ENCODE measurements at regions not wholly inside any gene's neighbourhood (a gene's known extent, or its start where the extent isn't known, plus 50 kb on each side); places are given as distances from the start of the nearest gene placed in this dataset.
A peak's percentile ranks its signal among the peaks of the same experiment; 100 is the strongest.

DNA sequence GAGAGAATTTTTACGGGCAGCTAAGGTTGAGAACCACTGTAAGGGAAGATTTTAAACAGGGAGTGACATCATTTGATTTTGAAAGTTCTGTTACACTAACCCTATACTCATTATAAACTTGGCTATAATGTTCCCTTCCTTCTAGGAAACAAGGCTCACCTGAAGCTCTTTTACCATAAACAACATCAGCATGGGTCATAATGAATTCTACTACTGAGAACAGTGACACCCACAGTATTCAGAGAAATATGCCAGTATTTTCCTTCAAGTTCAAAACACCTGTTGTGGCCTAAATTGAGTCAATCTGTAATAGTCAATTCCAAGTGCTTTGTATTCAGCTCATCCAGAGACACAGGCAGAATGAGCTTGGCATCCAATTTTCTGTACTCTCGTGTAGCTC lies 175.3 kb upstream of the STT3B start:
- no peak for DNase-seq

DNA sequence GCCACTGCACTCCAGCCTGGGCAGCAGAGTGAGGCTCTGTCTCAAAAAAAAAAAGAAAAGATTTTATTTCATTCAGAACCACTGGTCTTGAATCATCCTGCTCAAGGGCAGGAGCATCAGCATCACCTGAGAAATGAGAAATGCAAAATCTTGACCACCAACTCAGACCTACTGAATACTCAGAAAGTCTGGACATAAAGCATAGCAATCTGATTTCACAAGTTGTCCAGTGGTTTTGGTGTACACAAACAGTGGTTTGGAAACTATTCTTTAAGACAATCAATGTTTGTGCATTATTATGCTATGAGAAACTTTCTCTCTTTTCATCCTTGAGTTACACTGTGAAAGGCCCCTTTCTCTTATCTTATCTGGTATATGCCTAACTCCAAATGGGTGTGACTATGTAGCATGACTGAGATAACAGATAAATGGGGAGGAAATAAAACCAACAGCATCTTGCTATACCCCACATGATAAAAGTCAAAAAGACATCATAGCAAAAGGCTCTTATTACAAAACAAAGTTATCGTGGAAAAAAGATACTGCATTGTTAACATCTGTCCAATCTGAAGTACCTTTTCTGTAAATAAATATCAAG lies 174.2 kb upstream of the STT3B start:
- no peak for DNase-seq

- DNase-seq, result no peak
Measured at GRCh38 chr3:31361371-31362273, 171.1 kb upstream of the STT3B start.

- DNase-seq, result no peak
Measured at GRCh38 chr3:31364188-31364587, 168.5 kb upstream of the STT3B start.

DNA sequence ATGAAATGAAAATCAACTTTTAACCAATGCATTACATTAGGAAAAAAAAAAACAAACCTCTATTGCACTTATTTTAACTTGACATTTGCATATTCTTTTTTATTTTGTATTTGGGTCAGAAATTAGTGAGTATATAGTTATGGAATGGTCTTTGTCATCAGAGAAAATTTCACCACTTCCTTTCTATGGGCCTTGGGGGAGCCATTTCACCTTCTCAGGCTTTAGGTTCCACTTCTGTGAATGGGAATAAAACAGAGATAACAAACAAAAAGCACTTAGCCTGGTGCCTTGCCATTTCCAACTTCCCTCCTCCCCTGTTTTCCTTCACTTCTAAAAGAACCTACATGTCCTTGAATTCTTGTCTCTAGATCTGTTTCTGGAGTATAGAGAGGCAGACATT lies 168.0 kb upstream of the STT3B start:
- no peak for DNase-seq

DNA sequence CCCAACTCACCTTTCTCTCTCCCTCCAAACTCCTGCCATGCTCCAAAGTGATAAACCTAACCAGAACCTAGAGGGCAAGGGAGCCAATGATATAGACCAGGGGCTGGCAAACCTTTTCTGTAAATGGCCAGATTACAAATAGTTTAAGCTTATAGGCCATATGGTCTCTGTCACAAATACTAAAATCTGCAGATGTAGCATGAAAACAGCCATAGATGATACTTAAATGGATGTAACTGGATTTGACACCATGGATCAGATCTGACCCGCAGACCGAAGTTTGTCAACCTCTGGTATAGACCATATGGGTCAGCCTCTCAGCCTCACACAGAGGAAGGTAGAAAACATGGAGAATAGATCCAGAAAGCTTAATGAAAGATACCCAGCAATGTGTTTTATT lies 165.2 kb upstream of the STT3B start:
- DNase-seq, result no peak

- DNase-seq, result no peak
Measured at GRCh38 chr3:31369637-31370379, 162.9 kb upstream of the STT3B start.

GRCh38 chr3:31370380-31370666 lies 162.4 kb upstream of the STT3B start:
- no peak for DNase-seq

- no peak for DNase-seq
Measured at GRCh38 chr3:31370681-31371080, 162.0 kb upstream of the STT3B start.

GRCh38 chr3:31371484-31372177 lies 161.1 kb upstream of the STT3B start:
- no peak for DNase-seq

DNA sequence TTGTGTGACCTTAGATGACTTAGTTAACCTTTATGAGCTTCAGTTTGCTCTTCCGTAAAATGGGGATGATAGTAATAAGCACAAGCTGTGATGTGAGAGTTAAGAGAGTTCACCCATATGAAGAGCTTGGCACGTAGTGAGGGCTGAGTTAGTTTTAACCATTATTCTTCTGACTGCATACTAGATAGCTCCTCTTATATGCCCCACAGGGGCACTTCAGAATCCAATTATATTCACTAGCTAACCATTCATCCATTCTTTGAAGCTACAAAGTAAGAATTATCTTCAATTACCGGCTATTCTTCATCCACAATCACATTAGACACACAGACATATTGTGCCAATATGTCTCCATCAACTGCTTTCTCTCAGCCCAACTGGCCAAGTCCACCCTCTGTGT lies 159.0 kb upstream of the STT3B start:
- DNase-seq, result peak; percentile 38 to 57

GRCh38 chr3:31377045-31377642 lies 155.6 kb upstream of the STT3B start:
- no peak for DNase-seq

- no peak for DNase-seq
Measured at GRCh38 chr3:31378231-31378630, 154.5 kb upstream of the STT3B start.

GRCh38 chr3:31379598-31379997 lies 153.1 kb upstream of the STT3B start:
- no peak for DNase-seq

DNA sequence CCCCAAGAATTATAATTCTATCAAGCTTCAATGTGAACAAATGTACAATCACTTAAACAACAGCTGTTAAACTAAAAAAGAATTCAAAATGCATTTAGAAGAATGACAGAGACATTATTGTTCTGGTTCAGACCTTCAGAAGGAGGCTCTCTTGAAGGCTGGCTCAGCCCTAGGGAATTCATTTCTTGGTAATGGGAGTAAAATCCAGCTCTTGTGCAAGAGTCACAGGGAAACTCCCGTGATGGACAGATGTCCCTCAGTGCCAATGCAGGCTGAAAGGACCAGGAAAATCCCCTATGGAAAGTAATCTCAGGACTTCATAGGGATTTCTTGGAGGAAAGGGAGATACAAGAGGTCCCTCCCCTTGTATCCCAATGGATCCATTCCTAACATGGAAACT lies 149.9 kb upstream of the STT3B start:
- no peak for DNase-seq

- DNase-seq, result no peak
Measured at GRCh38 chr3:31384117-31384516, 148.6 kb upstream of the STT3B start.

GRCh38 chr3:31389939-31390338 lies 142.8 kb upstream of the STT3B start:
- DNase-seq, result no peak

DNA sequence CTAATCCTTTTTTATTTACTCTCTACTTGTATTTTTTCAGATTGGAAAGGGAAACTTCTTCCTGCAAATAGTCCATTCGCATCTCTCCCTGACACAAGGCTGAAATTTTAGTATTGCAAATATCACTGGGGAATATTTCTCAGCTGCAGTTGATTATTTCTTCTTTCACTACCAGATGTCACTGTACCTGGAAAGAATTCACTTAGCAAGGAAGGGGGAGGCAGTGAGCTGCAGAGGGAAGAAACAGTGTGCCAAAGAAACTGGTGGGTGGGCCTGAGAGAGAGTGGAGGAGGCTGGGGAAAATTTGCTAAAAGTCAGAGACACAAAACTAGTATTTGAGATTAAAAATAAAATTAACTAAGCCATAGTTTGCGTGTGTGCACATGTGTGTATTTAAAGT lies 142.3 kb upstream of the STT3B start:
- DNase-seq, result no peak

GRCh38 chr3:31391150-31391549 lies 141.6 kb upstream of the STT3B start:
- no peak for DNase-seq

DNA sequence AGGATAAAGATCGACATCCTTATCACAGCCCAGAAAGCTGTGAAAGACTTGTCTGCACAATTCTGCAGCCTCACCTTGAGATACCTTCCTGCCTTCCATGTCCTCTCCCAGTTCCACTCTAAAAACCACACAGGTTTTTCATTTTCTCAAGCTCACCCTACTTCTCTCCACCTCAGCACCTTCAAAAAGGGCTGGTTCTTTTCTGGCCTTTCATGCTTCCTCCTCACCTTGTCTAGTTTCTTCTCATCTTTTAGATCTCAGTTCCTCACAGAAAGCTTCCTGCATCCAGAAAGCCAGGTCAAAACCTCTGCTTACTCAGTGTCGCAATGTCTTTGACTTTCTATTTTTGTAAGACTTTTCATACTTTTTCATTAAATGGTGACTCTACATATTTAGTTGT lies 140.2 kb upstream of the STT3B start:
- no peak for DNase-seq

- DNase-seq, result no peak
Measured at GRCh38 chr3:31399271-31399670, 133.5 kb upstream of the STT3B start.

DNA sequence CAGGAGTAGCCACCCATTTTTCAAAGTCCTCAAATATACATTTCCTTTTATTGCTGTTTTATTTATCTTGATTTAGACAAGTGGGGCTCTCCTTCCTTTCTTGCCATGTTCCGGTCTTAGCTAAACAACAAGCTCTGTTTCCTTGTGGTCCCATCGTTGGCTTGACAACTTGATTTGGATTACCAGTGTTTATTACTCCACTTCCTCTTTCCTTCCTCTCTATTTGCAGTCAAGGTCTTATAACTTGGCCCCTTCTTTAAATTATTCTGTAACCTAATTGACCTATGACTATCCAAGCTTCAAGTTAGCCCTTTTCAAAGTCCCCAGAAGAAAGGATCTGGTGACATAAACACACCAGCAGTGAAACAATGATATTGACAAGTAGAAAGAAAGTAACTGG lies 130.6 kb upstream of the STT3B start:
- no peak for DNase-seq

- no peak for DNase-seq
Measured at GRCh38 chr3:31403197-31403596, 129.5 kb upstream of the STT3B start.
